AG09309 (cell line): ENCODE measurements at regions not wholly inside any gene's neighbourhood (a gene's known extent, or its start where the extent isn't known, plus 50 kb on each side); places are given as distances from the start of the nearest gene placed in this dataset.

Experiments
- DNase-seq: peaks from one replicate; pipeline ENCODE4 v3.0.0-alpha.2; 2010; ENCODE audit warnings: low read depth
- H3K4me3 ChIP-seq: 2 replicates; pipeline ENCODE4 v1.5.1; 2011; ENCODE audit warnings: mild to moderate bottlenecking, low read depth, low read length, moderate library complexity; ENCODE audit not compliant: control insufficient read depth
- CTCF ChIP-seq: IDR thresholded peaks from 2 replicates; pipeline ENCODE4 v1.5.1; 2011; ENCODE audit warnings: mild to moderate bottlenecking, low read depth, low read length, inconsistent platforms; ENCODE audit not compliant: insufficient read depth, control insufficient read depth; ENCODE audit errors: missing control alignments

GRCh38 chr5:167769846-167770413, 521.5 kb upstream of the WWC1 start:
- no peak for TF ChIP-seq CTCF
- DNase-seq, result no peak
- no peak overlapping the region for H3K4me3 ChIP-seq

GRCh38 chr5:167770461-167770860, 521.0 kb upstream of the WWC1 start:
- no peak overlapping the region for H3K4me3 ChIP-seq
- DNase-seq, result peak; percentile 96
- no peak for TF ChIP-seq CTCF

- DNase-seq, result no peak
- no peak overlapping the region for H3K4me3 ChIP-seq
- TF ChIP-seq CTCF, result no peak
Observed at GRCh38 chr5:167771571-167771970, 519.9 kb upstream of the WWC1 start.

GRCh38 chr5:167773668-167774301, 517.7 kb upstream of the WWC1 start:
- no peak for TF ChIP-seq CTCF
- DNase-seq, result no peak
- H3K4me3 ChIP-seq, result no peak overlapping the region

GRCh38 chr5:167777746-167778145, 513.7 kb upstream of the WWC1 start:
- peak; percentile 78 for DNase-seq
- TF ChIP-seq CTCF, result no peak
- no peak overlapping the region for H3K4me3 ChIP-seq

GRCh38 chr5:167778228-167778627, 513.2 kb upstream of the WWC1 start:
- no peak for DNase-seq
- no peak for TF ChIP-seq CTCF

More at GRCh38 chr5:167778228-167778627, 513.2 kb upstream of the WWC1 start:
- H3K4me3 ChIP-seq, result no peak overlapping the region
